NT2/D1 (cell line): ENCODE measurements at regions not wholly inside any gene's neighbourhood (a gene's known extent, or its start where the extent isn't known, plus 50 kb on each side); places are given as distances from the start of the nearest gene placed in this dataset.

ENCODE experiments used
- DNase-seq: peaks from one replicate; pipeline ENCODE4 v3.0.0-alpha.2; 2011; ENCODE audit warnings: low read depth, low spot score
- H3K27me3 ChIP-seq: 2 replicates; pipeline ENCODE4 v1.6.0; 2011; ENCODE audit warnings: mild to moderate bottlenecking; ENCODE audit not compliant: insufficient read length, insufficient read depth
- H3K36me3 ChIP-seq: 2 replicates; pipeline ENCODE4 v1.6.1; 2011; ENCODE audit warnings: mild to moderate bottlenecking, low read length, mixed read lengths; ENCODE audit not compliant: insufficient read depth, insufficient read length
- H3K4me1 ChIP-seq: 2 replicates; pipeline ENCODE4 v1.5.1; 2011; ENCODE audit not compliant: insufficient read depth, insufficient read length
- H3K4me3 ChIP-seq: 2 replicates; pipeline ENCODE4 v1.5.1; 2011; ENCODE audit warnings: low read depth; ENCODE audit not compliant: insufficient read length
- H3K9ac ChIP-seq: 2 replicates; pipeline ENCODE4 v1.6.0; 2011; ENCODE audit warnings: low read depth; ENCODE audit not compliant: insufficient read length
- H3K9me3 ChIP-seq: 2 replicates; pipeline ENCODE4 v1.5.1; 2011; ENCODE audit warnings: mild to moderate bottlenecking, low read length; ENCODE audit not compliant: insufficient read depth
- SUZ12 ChIP-seq: IDR thresholded peaks from 2 replicates; pipeline ENCODE4 v1.6.1; 2011; ENCODE audit not compliant: insufficient read length, insufficient read depth; ENCODE audit errors: extremely low read depth
- YY1 ChIP-seq: IDR thresholded peaks from 2 replicates; pipeline ENCODE4 v1.6.1; 2011; ENCODE audit not compliant: insufficient read length, insufficient read depth
- ZNF274 ChIP-seq: IDR thresholded peaks from 2 replicates; pipeline ENCODE4 v1.6.1; 2011; ENCODE audit warnings: mild to moderate bottlenecking, low read depth, low read length

GRCh38 chr13:97120346-97120745 is 101.8 kb upstream of the MBNL2 start:
- no peak for DNase-seq
- Histone ChIP-seq H3K36me3 (no peaks in the 10 kb centered on the region), H3K9me3 (no peaks in the 10 kb centered on the region), H3K9ac (no peak overlapping the region), H3K4me3 (no peak overlapping the region), H3K4me1 (no peaks in the 10 kb centered on the region), H3K27me3 (no peaks in the 10 kb centered on the region)
- TF ChIP-seq ZNF274 (no peak), SUZ12 (no peak), YY1 (no peak)

DNA sequence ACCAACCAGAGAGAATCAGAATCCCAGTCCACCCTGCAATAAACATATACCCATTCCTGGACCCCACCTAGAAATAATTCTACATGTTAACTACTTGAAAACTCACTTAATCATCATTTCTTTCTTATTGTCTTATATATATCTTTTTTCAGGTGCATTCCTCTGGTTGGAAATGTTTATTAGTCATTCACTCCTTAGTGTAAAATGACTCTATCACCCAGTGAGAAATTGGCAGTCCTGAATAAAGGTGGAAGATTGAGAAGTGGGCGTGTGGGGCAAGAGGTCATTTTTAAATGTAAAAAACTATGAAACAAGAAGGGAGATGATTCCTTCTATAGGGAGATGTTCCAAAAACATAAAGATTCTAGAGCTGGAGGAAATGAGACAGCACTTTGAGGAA is 101.2 kb upstream of the MBNL2 start:
- Histone ChIP-seq H3K4me1 (peaks cover 2% of the 10 kb centered on the region), H3K4me3 (no peak overlapping the region), H3K9ac (no peak overlapping the region), H3K9me3 (no peaks in the 10 kb centered on the region), H3K36me3 (no peaks in the 10 kb centered on the region), H3K27me3 (no peaks in the 10 kb centered on the region)
- no peak for TF ChIP-seq ZNF274
- no peak for TF ChIP-seq YY1
- no peak for TF ChIP-seq SUZ12
- no peak for DNase-seq

- TF ChIP-seq YY1 (no peak), ZNF274 (no peak), SUZ12 (no peak)
- no peak for DNase-seq
- Histone ChIP-seq H3K4me1 (peaks cover 4% of the 10 kb centered on the region), H3K4me3 (no peak overlapping the region), H3K9ac (no peak overlapping the region), H3K27me3 (no peaks in the 10 kb centered on the region), H3K36me3 (no peaks in the 10 kb centered on the region), H3K9me3 (no peaks in the 10 kb centered on the region)
Measured at GRCh38 chr13:97121894-97122293, 100.2 kb upstream of the MBNL2 start.

- DNase-seq = no peak
- Histone ChIP-seq H3K36me3 (no peaks in the 10 kb centered on the region), H3K4me1 (peaks cover 4% of the 10 kb centered on the region), H3K4me3 (no peak overlapping the region), H3K9me3 (no peaks in the 10 kb centered on the region), H3K27me3 (no peaks in the 10 kb centered on the region), H3K9ac (no peak overlapping the region)
- no peak for TF ChIP-seq YY1
- no peak for TF ChIP-seq SUZ12
- no peak for TF ChIP-seq ZNF274
Measured at GRCh38 chr13:97122381-97122996, 99.6 kb upstream of the MBNL2 start.

DNA sequence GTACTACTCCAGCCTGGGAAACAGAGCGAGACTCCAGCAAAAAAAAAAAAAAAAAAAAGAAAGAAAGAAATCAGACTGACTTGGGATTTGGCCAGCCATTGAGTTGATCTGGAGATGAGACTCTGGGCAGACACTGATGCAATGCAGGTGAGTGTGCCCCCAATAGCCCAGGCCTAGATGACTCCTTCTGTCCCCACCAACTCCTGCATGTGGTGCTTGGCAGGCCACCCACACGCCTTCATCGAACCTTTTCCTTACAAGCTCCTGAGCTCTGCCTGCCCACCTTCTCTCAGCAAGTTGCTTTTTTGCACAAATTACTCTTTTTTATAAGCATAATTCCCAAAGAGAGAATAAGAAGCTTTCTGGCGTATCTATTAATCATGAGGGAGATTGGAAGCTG is 97.9 kb upstream of the MBNL2 start:
- H3K36me3 ChIP-seq = no peaks in the 10 kb centered on the region
- H3K27me3 ChIP-seq = no peaks in the 10 kb centered on the region
- peaks cover 4% of the 10 kb centered on the region for H3K4me1 ChIP-seq
- TF ChIP-seq ZNF274 = no peak
- H3K4me3 ChIP-seq = no peak overlapping the region
- no peak for DNase-seq
- H3K9ac ChIP-seq = no peak overlapping the region
- no peaks in the 10 kb centered on the region for H3K9me3 ChIP-seq

DNA sequence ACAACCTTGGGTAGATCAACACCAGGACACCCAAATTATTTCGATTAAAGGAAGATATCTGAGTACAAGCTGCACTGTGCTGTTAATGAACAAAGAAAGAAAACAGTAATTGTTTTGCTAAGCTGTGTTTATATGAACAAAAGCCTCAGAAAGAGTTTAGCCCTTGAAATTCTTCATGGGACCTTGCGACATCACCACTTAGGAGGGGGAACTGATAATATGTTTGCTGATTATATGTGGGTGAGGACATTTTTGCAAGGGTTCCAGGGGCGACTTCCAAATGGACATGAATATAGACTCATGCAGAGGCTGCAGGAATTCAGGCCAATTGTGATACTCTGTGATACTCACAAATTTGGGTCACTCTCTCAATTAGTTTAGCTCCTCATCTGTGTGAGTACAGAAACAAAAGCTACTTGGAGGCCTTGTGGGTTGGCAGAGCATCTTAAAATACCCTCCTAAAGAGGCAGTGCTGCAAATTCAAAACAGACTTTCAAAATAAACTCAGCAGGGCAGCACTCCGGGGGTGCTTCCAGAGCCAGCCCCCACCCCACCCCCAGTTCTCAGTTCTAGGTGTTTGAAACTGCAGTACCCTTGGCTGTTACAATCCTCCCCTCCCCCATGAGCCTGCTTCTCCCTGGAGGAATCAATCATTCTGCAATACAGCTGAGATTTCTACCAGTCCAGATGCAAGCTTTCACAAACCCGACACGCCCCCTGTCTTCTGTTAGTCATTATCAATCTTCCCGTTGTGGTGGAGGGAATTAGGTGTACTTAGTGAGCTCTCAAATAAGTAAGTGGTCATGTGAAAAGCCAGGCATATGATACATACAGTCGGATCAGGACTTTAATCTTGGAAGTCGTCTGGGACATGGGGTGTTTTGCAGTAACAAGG is 97.0 kb upstream of the MBNL2 start:
- H3K9ac ChIP-seq = no peak overlapping the region
- DNase-seq = no peak

More for the DNA sequence above, 97.0 kb upstream of the MBNL2 start:
- H3K4me3 ChIP-seq = no peak overlapping the region
- no peaks in the 10 kb centered on the region for H3K27me3 ChIP-seq
- TF ChIP-seq SUZ12 = no peak
- no peak for TF ChIP-seq ZNF274
- TF ChIP-seq YY1 = no peak
- H3K36me3 ChIP-seq = no peaks in the 10 kb centered on the region
- peaks cover 4% of the 10 kb centered on the region for H3K4me1 ChIP-seq
- no peaks in the 10 kb centered on the region for H3K9me3 ChIP-seq
